Smooth muscle cell (in vitro differentiated cells): ENCODE measurements at regions not wholly inside any gene's neighbourhood (a gene's known extent, or its start where the extent isn't known, plus 50 kb on each side); places are given as distances from the start of the nearest gene placed in this dataset. TPM values are rescaled to one million over a fixed set of nuclear protein-coding genes. Genes with fewer than 3 reads are reported as not detected.

Experiments
- DNase-seq: peaks from one replicate; lab custom pipeline; 2025; ENCODE audit not compliant: unreplicated experiment; lab: John Stamatoyannopoulos, UW
- H2AFZ ChIP-seq: fragments of 200-600 bp; sonication (generic); 2 replicates; pipeline ENCODE4 v1.6.0; 2016; ENCODE audit warnings: antibody characterized with exemption, low read depth, mild to moderate bottlenecking
- H3F3A ChIP-seq: fragments of 200-600 bp; sonication (generic); 2 replicates; pipeline ENCODE4 v1.6.0; 2017; ENCODE audit warnings: antibody characterized with exemption, low read depth
- H3K27ac ChIP-seq: fragments of 200-600 bp; sonication (generic); 2 replicates; pipeline ENCODE4 v1.5.1; 2016; ENCODE audit warnings: low read depth, mild to moderate bottlenecking
- H3K27me3 ChIP-seq: fragments of 200-600 bp; sonication (generic); 2 replicates; pipeline ENCODE4 v1.6.1; 2016; ENCODE audit warnings: low read depth, mild to moderate bottlenecking
- H3K36me3 ChIP-seq: fragments of 200-600 bp; sonication (generic); 2 replicates; pipeline ENCODE4 v1.5.1; 2016; ENCODE audit warnings: low read depth
- H3K4me1 ChIP-seq: fragments of 200-600 bp; sonication (generic); 2 replicates; pipeline ENCODE4 v1.5.1; 2016; ENCODE audit warnings: low read depth
- H3K4me2 ChIP-seq: fragments of 200-600 bp; sonication (generic); 2 replicates; pipeline ENCODE4 v1.6.0; 2016; ENCODE audit warnings: mild to moderate bottlenecking
- H3K4me3 ChIP-seq: fragments of 200-600 bp; sonication (generic); 2 replicates; pipeline ENCODE4 v1.5.1; 2016; ENCODE audit warnings: mild to moderate bottlenecking
- H3K79me2 ChIP-seq: fragments of 200-600 bp; sonication (generic); 2 replicates; pipeline ENCODE4 v1.6.0; 2016; ENCODE audit warnings: low read depth, mild to moderate bottlenecking
- H3K9ac ChIP-seq: fragments of 200-600 bp; sonication (generic); 2 replicates; pipeline ENCODE4 v1.6.0; 2016; ENCODE audit warnings: low read depth
- H3K9me3 ChIP-seq: fragments of 200-600 bp; sonication (generic); replicated peaks from 2 replicates; pipeline ENCODE4 v1.5.1; 2016; ENCODE audit warnings: low read depth
- H4K20me1 ChIP-seq: fragments of 200-600 bp; sonication (generic); 2 replicates; pipeline ENCODE4 v1.6.0; 2016; ENCODE audit warnings: low read depth
- CTCF ChIP-seq: fragments of 200-600 bp; sonication (generic); IDR thresholded peaks from 2 replicates; pipeline ENCODE4 v1.5.1; 2017; ENCODE audit warnings: borderline replicate concordance, mild to moderate bottlenecking, antibody characterized with exemption; ENCODE audit not compliant: insufficient read depth, poor library complexity, severe bottlenecking
- WGBS: methylation state at CpG from one replicate; pipeline ENCODE4 v1.1.7; 2016; ENCODE audit warnings: low lambda C conversion rate; 5-methylcytosine and 5-hydroxymethylcytosine counted together
- small RNA-seq: library from RNA; depleted of rRNA; stranded (forward); fragments of <200 nt; gene quantifications from one replicate; pipeline ENCODE3, GENCODE V24; 2014

DNA sequence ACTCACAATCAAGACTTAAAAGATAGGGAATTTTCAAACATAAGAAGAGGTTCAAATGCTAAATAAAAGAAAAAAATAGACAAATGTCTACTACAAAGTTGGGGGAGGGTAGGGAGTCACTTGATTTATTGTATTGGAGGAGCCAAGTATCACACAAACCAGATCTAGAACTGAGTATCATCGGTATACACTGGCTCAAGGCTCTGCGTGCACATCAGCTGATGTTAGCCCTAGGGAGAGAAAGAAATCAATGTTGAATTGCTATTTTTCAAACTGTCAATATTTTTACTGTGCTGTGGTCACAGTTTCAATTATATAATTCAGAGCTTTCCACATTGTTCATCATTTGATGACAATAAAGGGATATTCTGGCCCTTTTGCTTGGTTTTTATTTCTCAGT, 54.9 kb upstream of the RXFP2 start:
- Histone ChIP-seq H3K27me3 (no peaks in the 10 kb centered on the region), H3K27ac (no peak overlapping the region), H3F3A (no peaks in the 10 kb centered on the region), H3K4me2 (no peak overlapping the region), H4K20me1 (no peaks in the 10 kb centered on the region), H3K4me1 (no peaks in the 10 kb centered on the region), H3K9ac (no peak overlapping the region), H3K36me3 (no peaks in the 10 kb centered on the region), H3K79me2 (no peaks in the 10 kb centered on the region), H2AFZ (no peak overlapping the region), H3K4me3 (no peak overlapping the region), H3K9me3 (no peaks in the 10 kb centered on the region)
- WGBS: 95% methylated on average over 2 of the region's 2 CpGs
- no peak for DNase-seq
- TF ChIP-seq CTCF: no peak

DNA sequence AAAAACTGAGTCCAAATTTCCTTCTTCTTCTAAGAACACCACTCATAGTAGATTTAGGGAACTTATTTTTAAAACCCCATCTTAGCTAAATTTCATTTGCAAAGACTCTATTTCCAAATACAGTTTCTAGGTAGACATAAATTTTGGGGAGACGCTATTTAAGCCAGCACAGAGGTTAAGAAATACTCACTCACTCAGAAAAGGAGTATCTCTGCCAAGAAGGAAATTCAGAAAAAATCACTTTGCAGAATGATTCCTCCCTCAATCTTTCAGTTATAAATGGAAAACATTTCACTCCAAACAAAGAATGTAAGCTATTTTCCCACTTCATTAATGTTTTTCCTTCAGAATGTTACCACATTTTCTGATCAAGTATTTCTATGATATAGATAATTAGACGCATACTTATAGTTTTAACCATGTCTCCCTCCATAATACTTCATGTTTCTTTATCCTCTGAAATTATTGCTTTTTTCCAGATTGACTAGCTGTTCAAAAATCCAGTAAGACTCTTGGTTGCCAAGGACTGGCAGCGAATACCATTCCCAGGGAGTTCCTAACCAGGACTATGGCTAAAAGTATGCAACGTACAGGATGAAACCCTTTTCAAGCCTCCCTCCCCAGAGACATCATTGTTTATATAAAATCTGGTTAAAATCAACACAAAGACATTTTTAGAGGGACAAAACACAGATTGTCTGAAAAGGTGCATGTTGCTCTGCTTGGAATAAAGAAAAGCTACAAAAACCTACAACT, 52.5 kb upstream of the RXFP2 start:
- Histone ChIP-seq H4K20me1 (no peaks in the 10 kb centered on the region), H3K36me3 (no peaks in the 10 kb centered on the region), H3K9ac (no peak overlapping the region), H3K4me2 (no peak overlapping the region), H3K9me3 (no peaks in the 10 kb centered on the region), H3K4me1 (no peaks in the 10 kb centered on the region), H2AFZ (no peak overlapping the region), H3K79me2 (no peaks in the 10 kb centered on the region), H3F3A (no peaks in the 10 kb centered on the region), H3K4me3 (no peak overlapping the region), H3K27me3 (no peaks in the 10 kb centered on the region), H3K27ac (no peak overlapping the region)
- DNase-seq: no peak
- WGBS: 90% methylated on average over 4 of the region's 4 CpGs
- TF ChIP-seq CTCF: no peak

Small RNA genes lying in the stretch of these regions (small RNA-seq; reads per million reads assigned to genes)
- gene AL161616.1: not detected
